ENCODE measurements at regions not wholly inside any gene's neighbourhood (a gene's known extent, or its start where the extent isn't known, plus 50 kb on each side); places are given as distances from the start of the nearest gene placed in this dataset.

- TF ChIP-seq EZH2 (IDR thresholded peaks at IDR 0.05; ENCODE audit: insufficient read depth, poor library complexity, severe bottlenecking) (no peak), EZH2phosphoT487 (IDR thresholded peaks at IDR 0.05; ENCODE audit: insufficient read depth, low read depth) (no peak)
Measured at GRCh38 chr3:151987893-151988292, 114.5 kb downstream of the SUCNR1 start.

Data from GM23248 (cell line).